SH-SY5Y (cell line): ENCODE measurements at regions not wholly inside any gene's neighbourhood (a gene's known extent, or its start where the extent isn't known, plus 50 kb on each side); places are given as distances from the start of the nearest gene placed in this dataset.

Source experiments
- GATA2 ChIP-seq: IDR thresholded peaks from 2 replicates; pipeline ENCODE4 v1.6.1; 2011; ENCODE audit warnings: mild to moderate bottlenecking, low read depth, low read length
- GATA3 ChIP-seq: IDR thresholded peaks from 2 replicates; pipeline ENCODE4 v1.6.1; 2011; ENCODE audit warnings: low read depth, mild to moderate bottlenecking, low read length, moderate library complexity

DNA sequence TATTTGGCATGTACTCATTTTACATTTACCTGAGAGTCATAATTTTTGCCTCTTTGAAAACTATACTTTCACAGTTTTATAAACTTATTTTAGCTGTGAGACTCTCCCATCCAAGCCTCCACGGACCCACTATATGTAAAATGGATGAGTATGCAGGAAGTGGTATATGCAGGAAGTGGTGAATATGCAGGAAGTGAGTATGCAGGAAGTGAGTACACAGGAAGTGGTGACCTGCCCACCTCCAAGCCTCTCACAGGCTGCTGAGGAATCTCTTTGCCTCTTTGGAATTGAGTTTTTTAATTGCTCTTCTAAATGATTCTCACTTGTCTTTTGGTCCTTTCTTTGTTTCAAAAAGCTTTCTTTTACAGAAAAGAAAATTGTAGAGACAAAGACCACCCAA, 85.2 kb downstream of the KBTBD8 start:
- TF ChIP-seq GATA2 (no peak), GATA3 (no peak)
